Mucosa of descending colon (tissue), 3 donors: ENCODE measurements at regions not wholly inside any gene's neighbourhood (a gene's known extent, or its start where the extent isn't known, plus 50 kb on each side); places are given as distances from the start of the nearest gene placed in this dataset.
"Not testable (repeated sequence)": the region's sequence is repeated elsewhere in the genome, so short reads cannot be mapped to it uniquely, and the experiment has no call there.

Experiments
- ATAC-seq: fragments of 200-7000 bp; cut with Tn5 transposase; one replicate; pipeline ENCODE4 v1.9.1; 2020; ENCODE audit warnings: mild to moderate bottlenecking, moderate library complexity
- DNase-seq, 3 donors: peaks; one replicate each; pipeline ENCODE4 v3.0.0-alpha.2; 2020
- H3K36me3 ChIP-seq: fragments of 200-600 bp; one replicate; pipeline ENCODE4 v1.8.0; 2021; ENCODE audit warnings: low read depth, mild to moderate bottlenecking
- H3K4me1 ChIP-seq: fragments of 200-600 bp; one replicate; pipeline ENCODE4 v1.8.0; 2021; ENCODE audit warnings: low read depth, mild to moderate bottlenecking
- H3K4me3 ChIP-seq: fragments of 200-600 bp; one replicate; pipeline ENCODE4 v1.8.0; 2021; ENCODE audit warnings: mild to moderate bottlenecking
- H3K9me3 ChIP-seq: fragments of 200-600 bp; one replicate; pipeline ENCODE4 v1.8.0; 2021; ENCODE audit warnings: mild to moderate bottlenecking
- intact Hi-C, 2 donors: fragments of 100-400 bp; cut with DNase I in 1 of 2; cut with micrococcal nuclease in 1 of 2; formaldehyde crosslinking; loops; one replicate each; pipeline versions ENCODE4 v1.11.0 to v1.11.1; 2022; cut with DNase I, micrococcal nuclease
- donor health status: DM: no; HTN: no; CAD: no; lungs with moderate emphysema.
- donor health status: DM: no; HTN: no; CAD: no.
- donor health status: DM: no; HTN: yes; CAD: no.

GRCh38 chr1:83400173-83400572, 598.8 kb downstream of the TTLL7 start:
- H3K36me3 ChIP-seq, H3K4me3 ChIP-seq, intact Hi-C loops, H3K9me3 ChIP-seq, ATAC-seq, DNase-seq, H3K4me1 ChIP-seq: not testable (repeated sequence)

GRCh38 chr1:83398125-83398524, 600.8 kb downstream of the TTLL7 start:
- ATAC-seq, H3K36me3 ChIP-seq, DNase-seq, H3K4me1 ChIP-seq, intact Hi-C loops, H3K9me3 ChIP-seq, H3K4me3 ChIP-seq: not testable (repeated sequence)

GRCh38 chr1:83395130-83395529, 603.8 kb downstream of the TTLL7 start:
- H3K4me3 ChIP-seq, ATAC-seq, intact Hi-C loops, H3K36me3 ChIP-seq, H3K4me1 ChIP-seq, H3K9me3 ChIP-seq, DNase-seq: not testable (repeated sequence)

DNA sequence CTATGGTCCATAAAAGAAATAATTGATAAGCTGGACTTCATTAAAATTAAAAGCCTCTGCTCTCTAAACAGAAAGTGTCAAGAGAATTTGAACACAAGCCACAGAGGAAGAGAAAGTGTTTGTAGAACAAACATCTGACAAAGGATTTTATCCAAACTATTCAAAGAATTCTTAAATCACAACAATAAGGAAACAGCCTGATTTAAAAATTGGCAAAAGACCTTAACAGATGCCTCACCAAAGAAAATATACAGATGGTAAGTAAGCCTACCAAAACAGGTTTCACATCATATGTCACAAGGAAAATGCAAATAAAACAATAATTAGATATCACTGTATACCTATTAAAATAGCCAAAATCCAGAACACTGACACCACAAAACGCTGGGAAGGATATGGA, 612.0 kb downstream of the TTLL7 start:
- H3K36me3 ChIP-seq, DNase-seq, H3K9me3 ChIP-seq, H3K4me1 ChIP-seq, H3K4me3 ChIP-seq, intact Hi-C loops, ATAC-seq: not testable (repeated sequence)

DNA sequence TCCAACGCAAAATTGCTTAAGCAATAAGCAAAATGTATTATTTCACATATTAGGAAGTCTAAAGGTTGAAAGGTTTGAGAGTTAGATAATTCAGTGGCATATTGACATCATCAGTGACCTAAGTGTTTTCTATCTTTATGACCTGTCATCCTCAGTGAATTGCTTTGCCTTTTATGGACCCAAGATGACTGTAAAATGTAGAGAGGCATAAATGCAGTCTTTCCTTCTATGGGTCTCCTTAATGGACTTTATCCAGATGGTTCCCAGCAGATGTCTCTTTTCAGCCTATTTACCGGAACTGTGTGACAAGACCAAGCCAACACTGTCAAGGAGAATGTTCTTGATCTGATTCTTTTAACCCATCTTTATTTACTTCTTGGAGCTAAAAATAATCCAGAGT, 615.8 kb downstream of the TTLL7 start:
- H3K4me3 ChIP-seq, H3K4me1 ChIP-seq, intact Hi-C loops, H3K36me3 ChIP-seq, H3K9me3 ChIP-seq, DNase-seq: not testable (repeated sequence)
- ATAC-seq: peak; percentile 91

DNA sequence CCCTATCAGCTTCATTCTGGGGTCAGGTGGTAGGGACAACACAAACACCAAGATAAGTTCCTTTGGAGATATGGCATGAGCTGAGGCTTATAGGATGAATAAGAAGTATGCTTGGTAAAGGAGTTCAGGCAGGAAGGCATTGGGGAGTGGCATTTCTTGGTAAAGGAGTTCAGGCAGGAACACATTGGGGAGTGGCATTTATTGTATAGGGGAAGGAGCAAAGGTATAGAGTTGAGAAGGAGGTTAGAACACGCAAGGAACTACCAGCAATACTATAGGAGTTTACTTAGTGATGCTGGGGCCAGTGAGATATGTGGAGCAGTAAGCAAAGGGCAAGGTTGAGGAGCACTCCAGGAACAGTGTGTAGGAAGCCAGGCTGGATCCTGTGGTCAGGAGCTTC, 625.9 kb downstream of the TTLL7 start:
- H3K4me1 ChIP-seq, H3K9me3 ChIP-seq, H3K4me3 ChIP-seq, DNase-seq, H3K36me3 ChIP-seq, intact Hi-C loops: not testable (repeated sequence)
- peak; percentile 96 for ATAC-seq

DNA sequence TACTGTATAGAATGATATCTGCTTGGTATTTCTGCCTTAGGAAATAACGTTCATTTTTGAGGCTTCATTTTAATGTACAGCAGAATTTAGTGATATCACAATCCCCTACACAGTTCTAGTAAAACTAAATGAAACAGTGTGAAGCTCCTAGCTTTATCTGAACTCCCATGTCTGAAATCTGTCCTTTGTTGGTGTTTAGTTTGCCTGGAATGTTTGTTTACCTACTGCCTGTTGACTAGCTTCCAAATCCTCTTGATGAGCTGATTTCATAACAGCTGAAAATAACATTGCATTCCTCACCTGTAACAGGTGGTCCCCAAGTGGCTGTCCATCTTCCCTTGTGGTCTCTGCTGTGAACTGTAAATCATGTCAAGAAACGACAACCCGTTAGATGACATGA, 629.1 kb downstream of the TTLL7 start:
- H3K4me3 ChIP-seq, DNase-seq, H3K9me3 ChIP-seq, ATAC-seq, H3K4me1 ChIP-seq, H3K36me3 ChIP-seq, intact Hi-C loops: not testable (repeated sequence)

DNA sequence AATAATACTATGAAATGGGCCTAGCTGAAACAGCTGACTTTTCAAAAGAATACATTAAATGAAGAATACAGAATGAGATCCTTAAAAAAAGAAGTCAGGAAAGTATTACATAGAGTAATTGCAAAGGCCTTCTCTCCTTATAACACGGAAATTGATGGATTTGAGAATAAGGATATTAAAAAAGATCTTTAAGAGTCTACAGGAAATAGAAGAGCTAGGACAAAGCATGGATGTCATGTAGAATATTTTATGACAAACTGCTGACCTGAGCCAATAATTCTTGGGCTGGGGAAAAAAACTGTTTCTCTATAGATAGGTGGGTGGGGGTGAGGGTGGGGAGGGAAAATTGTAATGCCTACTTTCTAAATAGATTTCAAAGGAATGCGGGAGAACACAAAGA, 633.6 kb downstream of the TTLL7 start:
- ATAC-seq, H3K36me3 ChIP-seq, H3K4me1 ChIP-seq, H3K9me3 ChIP-seq, DNase-seq, H3K4me3 ChIP-seq, intact Hi-C loops: not testable (repeated sequence)

DNA sequence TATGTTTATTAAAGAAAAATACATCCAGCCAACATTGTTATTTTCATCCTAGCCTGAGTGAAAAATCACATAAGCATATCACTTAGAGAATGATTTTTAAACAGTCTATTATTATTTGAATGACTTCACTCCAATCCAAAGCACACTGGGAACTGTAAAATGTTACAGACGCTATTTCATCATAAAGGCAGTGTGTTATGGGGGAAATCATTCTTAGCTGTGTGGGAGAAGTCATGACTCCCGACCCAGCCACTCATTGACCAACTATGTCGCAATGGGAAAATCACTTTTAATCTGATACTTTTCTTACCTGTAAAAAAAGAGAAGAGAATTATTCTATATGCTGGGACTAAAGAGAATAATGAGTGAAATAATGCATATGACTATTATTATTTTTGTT, 653.6 kb downstream of the TTLL7 start:
- H3K4me1 ChIP-seq, H3K4me3 ChIP-seq, DNase-seq, ATAC-seq, H3K9me3 ChIP-seq, H3K36me3 ChIP-seq, intact Hi-C loops: not testable (repeated sequence)

- ATAC-seq, DNase-seq, H3K4me3 ChIP-seq, H3K4me1 ChIP-seq, H3K36me3 ChIP-seq, H3K9me3 ChIP-seq, intact Hi-C loops: not testable (repeated sequence)
Measured at GRCh38 chr1:83343767-83344166, 655.2 kb downstream of the TTLL7 start.

DNA sequence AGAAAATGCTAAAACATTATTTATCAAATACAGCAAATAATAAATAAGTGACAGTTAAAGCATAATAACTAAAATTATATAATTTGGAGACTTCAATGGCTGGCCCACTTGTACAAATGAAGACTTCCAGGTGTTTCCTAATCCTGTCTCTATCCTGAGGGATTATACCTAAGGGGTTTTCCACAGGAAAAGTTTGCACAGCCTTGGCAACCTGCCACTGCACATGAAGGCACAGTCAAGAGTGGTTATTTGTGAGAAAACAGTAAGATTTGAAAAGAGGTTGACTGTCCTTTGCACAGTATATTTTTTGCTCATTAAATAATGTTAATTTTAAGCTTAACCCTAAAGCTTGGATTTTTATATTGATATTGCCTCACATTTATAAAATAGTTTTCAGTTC, 655.9 kb downstream of the TTLL7 start:
- H3K4me1 ChIP-seq, DNase-seq, H3K9me3 ChIP-seq, intact Hi-C loops, H3K36me3 ChIP-seq, H3K4me3 ChIP-seq, ATAC-seq: not testable (repeated sequence)

DNA sequence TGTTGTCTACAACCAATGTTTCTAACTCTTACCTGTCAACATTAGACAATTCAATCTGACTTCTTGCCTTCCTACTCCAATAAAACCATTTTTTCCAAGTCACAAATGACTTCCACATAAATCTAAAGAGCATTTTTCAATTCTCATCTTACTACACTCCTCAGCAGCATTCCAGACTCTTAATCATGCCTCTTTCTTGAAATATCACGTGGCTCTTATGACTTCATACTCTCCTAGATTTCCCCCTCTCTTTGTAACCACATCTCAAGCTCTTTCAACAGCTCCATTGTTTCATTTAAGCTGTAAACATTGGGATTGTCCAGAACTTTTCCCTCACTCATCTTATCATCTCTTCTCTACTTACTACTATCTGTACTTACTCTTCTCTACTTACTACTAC, 666.6 kb downstream of the TTLL7 start:
- H3K4me1 ChIP-seq, H3K4me3 ChIP-seq, H3K9me3 ChIP-seq, DNase-seq, H3K36me3 ChIP-seq, ATAC-seq, intact Hi-C loops: not testable (repeated sequence)
